ENCODE measurements at regions not wholly inside any gene's neighbourhood (a gene's known extent, or its start where the extent isn't known, plus 50 kb on each side); places are given as distances from the start of the nearest gene placed in this dataset.
"Not testable (repeated sequence)": the region's sequence is repeated elsewhere in the genome, so short reads cannot be mapped to it uniquely, and the experiment has no call there.

- TF ChIP-seq CTCF (IDR thresholded peaks at IDR 0.05; ENCODE audit: low read length, missing control alignments): no peak
- H3K4me3 ChIP-seq (replicated peaks; ENCODE audit: low read depth, low read length): no peak overlapping the region
- no peak for DNase-seq (ENCODE audit: low read depth)
Measured at GRCh38 chr12:118544569-118544968, 168.2 kb downstream of the SUDS3 start.

GRCh38 chr12:118547606-118548005, 171.3 kb downstream of the SUDS3 start:
- not testable (repeated sequence) for DNase-seq (ENCODE audit: low read depth); H3K4me3 ChIP-seq (replicated peaks; ENCODE audit: low read depth, low read length)

GRCh38 chr12:118548887-118549509, 172.6 kb downstream of the SUDS3 start:
- H3K4me3 ChIP-seq (replicated peaks; ENCODE audit: low read depth, low read length): no peak overlapping the region

GRCh38 chr12:118549510-118549980, 173.2 kb downstream of the SUDS3 start:
- H3K4me3 ChIP-seq (replicated peaks; ENCODE audit: low read depth, low read length): no peak overlapping the region
- TF ChIP-seq CTCF (IDR thresholded peaks at IDR 0.05; ENCODE audit: low read length, missing control alignments): no peak
- DNase-seq (ENCODE audit: low read depth): no peak

More at GRCh38 chr12:118548887-118549509, 172.6 kb downstream of the SUDS3 start:
- no peak for DNase-seq (ENCODE audit: low read depth)
- no peak for TF ChIP-seq CTCF (IDR thresholded peaks at IDR 0.05; ENCODE audit: low read length, missing control alignments)

GRCh38 chr12:118553856-118554504, 177.6 kb downstream of the SUDS3 start:
- TF ChIP-seq CTCF (IDR thresholded peaks at IDR 0.05; ENCODE audit: low read length, missing control alignments): no peak
- DNase-seq (ENCODE audit: low read depth): no peak
- no peak overlapping the region for H3K4me3 ChIP-seq (replicated peaks; ENCODE audit: low read depth, low read length)

GRCh38 chr12:118558941-118559340, 182.6 kb downstream of the SUDS3 start:
- no peak for DNase-seq (ENCODE audit: low read depth)
- no peak for TF ChIP-seq CTCF (IDR thresholded peaks at IDR 0.05; ENCODE audit: low read length, missing control alignments)
- no peak overlapping the region for H3K4me3 ChIP-seq (replicated peaks; ENCODE audit: low read depth, low read length)

GRCh38 chr12:118560733-118561132, 184.4 kb downstream of the SUDS3 start:
- no peak for DNase-seq (ENCODE audit: low read depth)
- no peak overlapping the region for H3K4me3 ChIP-seq (replicated peaks; ENCODE audit: low read depth, low read length)
- no peak for TF ChIP-seq CTCF (IDR thresholded peaks at IDR 0.05; ENCODE audit: low read length, missing control alignments)

Data from fibroblast of pulmonary artery (primary cell).